BLaER1 (cell line): ENCODE measurements at regions not wholly inside any gene's neighbourhood (a gene's known extent, or its start where the extent isn't known, plus 50 kb on each side); places are given as distances from the start of the nearest gene placed in this dataset.

Experiments
- H3K27ac ChIP-seq: shearing (Covaris generic); formaldehyde crosslinking; 2 replicates; pipeline ENCODE4 v1.8.1; 2022
- H3K27me3 ChIP-seq: shearing (Covaris generic); formaldehyde crosslinking; 2 replicates; pipeline ENCODE4 v1.8.1; 2022
- H3K36me3 ChIP-seq: shearing (Covaris generic); formaldehyde crosslinking; 2 replicates; pipeline ENCODE4 v1.8.1; 2022
- H3K4me1 ChIP-seq: shearing (Covaris generic); formaldehyde crosslinking; 2 replicates; pipeline ENCODE4 v1.8.1; 2022
- H3K4me2 ChIP-seq: shearing (Covaris generic); formaldehyde crosslinking; 2 replicates; pipeline ENCODE4 v1.8.1; 2022
- H3K4me3 ChIP-seq: shearing (Covaris generic); formaldehyde crosslinking; 2 replicates; pipeline ENCODE4 v1.8.1; 2022
- H3K9ac ChIP-seq: shearing (Covaris generic); formaldehyde crosslinking; 2 replicates; pipeline ENCODE4 v1.8.1; 2022
- H3K9me3 ChIP-seq: shearing (Covaris generic); formaldehyde crosslinking; 2 replicates; pipeline ENCODE4 v1.8.1; 2022
- H4K20me1 ChIP-seq: shearing (Covaris generic); formaldehyde crosslinking; 2 replicates; pipeline ENCODE4 v1.8.1; 2022
- Cebpa-rat ChIP-seq: shearing (Covaris generic); IDR thresholded peaks from 2 replicates; pipeline ENCODE4 v1.8.1; 2022

DNA sequence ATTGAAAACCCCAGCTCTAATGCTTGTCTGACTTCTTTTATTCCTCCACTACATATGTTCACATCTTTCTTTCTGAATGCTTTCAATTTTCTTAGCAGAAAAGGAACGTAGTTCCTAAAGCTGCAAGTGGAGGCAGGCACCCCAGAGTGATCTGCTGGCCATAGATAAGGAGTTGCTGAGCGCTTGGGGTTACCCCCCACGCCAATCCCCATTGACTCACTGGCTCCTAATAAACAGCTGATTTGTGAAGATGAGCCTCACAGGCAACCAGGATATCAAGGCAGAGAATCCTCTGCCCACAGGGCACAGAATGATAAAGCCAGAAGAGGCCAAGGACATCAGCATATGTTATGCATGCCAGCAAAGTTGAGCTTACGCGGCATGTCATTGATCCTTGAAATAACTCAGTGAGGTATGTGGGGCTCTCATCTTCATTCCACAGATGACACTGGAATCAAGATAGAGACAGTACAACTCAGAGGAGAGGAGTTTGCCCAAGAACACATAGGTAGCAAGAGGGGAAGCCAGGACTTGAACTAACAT is 129.1 kb upstream of the PTPRT start:
- H3K9ac ChIP-seq, result no peak overlapping the region
- H4K20me1 ChIP-seq, result no peaks in the 10 kb centered on the region
- no peaks in the 10 kb centered on the region for H3K27me3 ChIP-seq
- no peaks in the 10 kb centered on the region for H3K36me3 ChIP-seq
- no peak for TF ChIP-seq Cebpa-rat
- H3K4me3 ChIP-seq, result no peak overlapping the region
- H3K9me3 ChIP-seq, result no peaks in the 10 kb centered on the region
- H3K4me2 ChIP-seq, result no peak overlapping the region
- H3K27ac ChIP-seq, result no peak overlapping the region
- no peaks in the 10 kb centered on the region for H3K4me1 ChIP-seq

DNA sequence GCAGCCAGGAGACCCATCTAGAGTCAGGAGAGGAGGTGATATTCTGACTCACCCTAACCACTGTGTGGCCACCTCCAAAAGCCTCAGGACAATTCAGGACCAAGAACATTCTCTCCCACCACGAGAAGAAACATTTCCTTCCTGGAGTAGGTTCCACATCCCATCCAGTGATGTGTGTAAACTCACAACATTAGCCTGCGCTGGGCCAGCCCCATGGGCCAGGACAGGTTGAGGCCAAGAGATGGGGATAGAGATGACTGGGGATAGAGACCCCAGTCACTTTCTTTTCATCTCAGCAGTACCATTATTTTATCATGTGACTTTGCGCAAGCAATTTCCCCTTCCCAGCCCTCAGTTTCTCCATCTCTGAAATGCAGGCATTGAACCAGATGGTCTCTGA is 126.6 kb upstream of the PTPRT start:
- Histone ChIP-seq H3K27ac (no peak overlapping the region), H3K27me3 (no peaks in the 10 kb centered on the region), H3K9ac (no peak overlapping the region), H4K20me1 (no peaks in the 10 kb centered on the region), H3K4me1 (no peaks in the 10 kb centered on the region), H3K4me2 (no peak overlapping the region), H3K9me3 (no peaks in the 10 kb centered on the region), H3K36me3 (no peaks in the 10 kb centered on the region), H3K4me3 (no peak overlapping the region)
- no peak for TF ChIP-seq Cebpa-rat

DNA sequence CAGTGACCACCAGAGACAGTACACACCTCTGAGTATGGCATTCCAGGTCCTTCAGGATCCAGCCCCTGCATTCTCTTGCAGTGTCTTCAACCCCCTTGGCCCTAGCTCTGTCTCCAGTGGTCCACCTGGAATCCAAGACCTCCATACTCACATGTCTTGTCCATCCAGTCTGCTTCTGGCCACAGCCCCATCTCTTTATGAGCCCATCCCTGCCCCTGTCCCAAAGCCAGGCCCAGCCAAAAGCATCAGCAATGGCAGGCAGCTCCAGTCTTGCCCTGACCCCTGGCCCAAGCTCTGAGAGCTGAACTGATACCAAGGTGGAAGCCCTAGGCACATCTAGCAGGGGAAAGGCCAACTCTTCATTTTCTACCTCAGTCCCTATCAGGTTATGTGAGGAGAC is 119.6 kb upstream of the PTPRT start:
- no peak overlapping the region for H3K4me2 ChIP-seq
- H3K36me3 ChIP-seq, result no peaks in the 10 kb centered on the region
- H3K9ac ChIP-seq, result no peak overlapping the region
- peaks cover 6% of the 10 kb centered on the region for H3K9me3 ChIP-seq
- no peaks in the 10 kb centered on the region for H3K4me1 ChIP-seq
- TF ChIP-seq Cebpa-rat, result no peak
- H3K27ac ChIP-seq, result no peak overlapping the region
- no peak overlapping the region for H3K4me3 ChIP-seq
- H3K27me3 ChIP-seq, result no peaks in the 10 kb centered on the region
- no peaks in the 10 kb centered on the region for H4K20me1 ChIP-seq

DNA sequence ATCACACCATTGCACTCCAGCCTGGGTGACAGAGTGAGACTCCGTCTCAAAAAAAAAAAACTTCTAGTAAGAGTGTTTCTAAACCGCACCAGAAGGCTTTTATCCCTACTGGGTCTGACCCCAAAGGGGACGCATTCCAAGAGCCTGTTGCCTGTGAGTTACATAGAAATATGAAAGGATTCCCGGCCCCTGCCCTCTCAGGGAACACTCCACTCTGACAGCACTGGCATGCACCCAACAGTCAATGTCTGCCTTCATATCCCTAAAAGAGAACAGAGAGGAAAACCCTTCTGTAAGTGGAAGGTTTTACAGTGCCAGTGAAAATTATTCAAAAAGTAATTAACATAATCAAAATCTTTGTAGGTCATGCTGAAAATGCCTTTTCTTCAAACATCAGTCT is 117.1 kb upstream of the PTPRT start:
- TF ChIP-seq Cebpa-rat, result no peak
- no peak overlapping the region for H3K4me2 ChIP-seq
- no peak overlapping the region for H3K4me3 ChIP-seq
- H3K4me1 ChIP-seq, result no peaks in the 10 kb centered on the region
- H3K9ac ChIP-seq, result no peak overlapping the region
- H3K36me3 ChIP-seq, result no peaks in the 10 kb centered on the region
- H3K27me3 ChIP-seq, result no peaks in the 10 kb centered on the region
- no peaks in the 10 kb centered on the region for H4K20me1 ChIP-seq
- no peak overlapping the region for H3K27ac ChIP-seq
- peaks cover 6% of the 10 kb centered on the region for H3K9me3 ChIP-seq

DNA sequence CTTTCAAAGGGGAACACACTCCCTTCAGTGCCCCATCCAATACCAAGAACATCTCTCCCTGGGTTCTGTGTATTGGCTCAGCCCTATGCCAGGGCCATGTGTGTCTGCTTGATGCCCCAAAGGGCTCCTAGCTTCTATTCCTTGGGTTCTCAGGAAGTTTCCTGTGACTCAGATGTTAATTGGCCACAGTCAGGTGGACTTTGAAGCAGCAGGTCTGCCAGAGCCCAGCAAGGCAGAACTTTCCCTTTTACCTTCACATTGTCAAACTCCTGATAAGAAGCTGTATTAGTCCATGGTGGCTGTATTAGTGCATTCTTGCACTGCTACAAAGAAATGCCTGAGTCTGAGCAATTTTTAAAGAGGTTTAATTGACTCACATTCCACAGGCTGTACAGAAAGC is 116.0 kb upstream of the PTPRT start:
- H3K9ac ChIP-seq, result no peak overlapping the region
- no peaks in the 10 kb centered on the region for H3K4me1 ChIP-seq
- no peaks in the 10 kb centered on the region for H3K36me3 ChIP-seq
- H3K4me3 ChIP-seq, result no peak overlapping the region
- H3K9me3 ChIP-seq, result peaks cover 6% of the 10 kb centered on the region
- H3K27ac ChIP-seq, result no peak overlapping the region
- H3K27me3 ChIP-seq, result no peaks in the 10 kb centered on the region
- H4K20me1 ChIP-seq, result no peaks in the 10 kb centered on the region
- no peak overlapping the region for H3K4me2 ChIP-seq
- no peak for TF ChIP-seq Cebpa-rat

DNA sequence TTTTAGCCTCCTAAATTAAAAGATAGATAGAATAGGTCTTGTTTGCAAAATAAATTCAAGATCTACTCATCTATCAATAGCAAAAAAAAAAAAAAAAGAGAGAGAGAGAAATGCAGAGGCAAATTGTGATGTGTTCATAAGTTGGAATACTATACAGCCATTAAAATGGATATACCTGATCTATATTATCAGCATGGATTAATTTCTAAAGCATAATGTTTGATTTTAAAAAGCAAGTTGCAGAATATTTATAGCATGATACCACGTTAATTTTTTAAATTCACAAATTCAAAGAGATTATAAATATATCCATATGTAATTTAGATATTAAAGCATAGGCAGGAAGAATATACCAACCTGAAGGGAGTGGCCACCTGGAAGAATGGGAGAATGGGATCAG is 114.9 kb upstream of the PTPRT start:
- Histone ChIP-seq H3K9me3 (peaks cover 6% of the 10 kb centered on the region), H3K4me1 (no peaks in the 10 kb centered on the region), H3K27me3 (no peaks in the 10 kb centered on the region), H3K27ac (no peak overlapping the region), H4K20me1 (no peaks in the 10 kb centered on the region), H3K4me2 (no peak overlapping the region), H3K36me3 (no peaks in the 10 kb centered on the region), H3K4me3 (no peak overlapping the region), H3K9ac (no peak overlapping the region)
- no peak for TF ChIP-seq Cebpa-rat

DNA sequence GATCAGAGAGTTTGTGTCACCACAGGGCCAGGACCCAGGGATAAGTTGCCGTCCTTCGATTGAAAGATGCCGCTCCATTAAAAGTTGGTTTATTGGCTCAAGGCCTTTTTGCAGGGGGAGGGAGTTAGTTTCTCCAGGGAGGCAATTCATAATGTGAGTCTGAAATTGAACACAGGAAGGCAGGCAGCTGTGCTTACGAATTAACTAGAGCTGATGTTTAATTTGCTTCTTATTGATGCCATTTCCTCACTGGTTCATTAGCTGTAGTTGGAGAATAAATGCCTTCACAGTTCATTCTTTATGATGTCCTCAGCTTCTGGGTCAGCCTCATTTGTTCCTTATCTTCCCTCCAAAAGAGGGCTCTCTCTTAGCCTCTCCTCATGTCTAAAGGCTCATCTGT is 113.2 kb upstream of the PTPRT start:
- no peaks in the 10 kb centered on the region for H3K4me1 ChIP-seq
- H3K9ac ChIP-seq, result no peak overlapping the region
- TF ChIP-seq Cebpa-rat, result no peak
- H3K9me3 ChIP-seq, result no peaks in the 10 kb centered on the region
- no peaks in the 10 kb centered on the region for H3K27me3 ChIP-seq
- H3K4me2 ChIP-seq, result no peak overlapping the region
- no peak overlapping the region for H3K4me3 ChIP-seq
- no peak overlapping the region for H3K27ac ChIP-seq
- H3K36me3 ChIP-seq, result no peaks in the 10 kb centered on the region
- H4K20me1 ChIP-seq, result no peaks in the 10 kb centered on the region

DNA sequence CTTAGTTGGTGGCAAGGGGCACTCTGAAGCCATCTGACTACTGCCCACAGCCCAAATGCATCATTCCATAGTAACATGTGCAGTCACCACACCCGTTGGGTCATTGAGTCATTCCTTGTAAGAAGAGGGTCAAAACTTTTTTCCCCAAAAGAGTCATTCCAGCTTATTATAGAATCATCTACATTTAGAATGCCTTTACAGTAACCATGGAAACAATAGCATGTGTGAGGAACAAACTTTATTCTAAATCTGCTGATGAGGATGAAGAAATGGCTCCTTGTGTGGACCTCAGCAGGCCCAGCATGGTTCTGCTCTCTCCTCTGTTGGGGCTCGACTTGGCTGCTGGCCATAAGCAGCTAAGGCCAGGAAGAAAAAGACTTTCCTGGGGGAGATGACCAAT is 111.2 kb upstream of the PTPRT start:
- Histone ChIP-seq H3K9me3 (no peaks in the 10 kb centered on the region), H3K27me3 (no peaks in the 10 kb centered on the region), H3K27ac (no peak overlapping the region), H4K20me1 (no peaks in the 10 kb centered on the region), H3K4me1 (no peaks in the 10 kb centered on the region), H3K36me3 (no peaks in the 10 kb centered on the region), H3K4me2 (no peak overlapping the region), H3K9ac (no peak overlapping the region), H3K4me3 (no peak overlapping the region)
- no peak for TF ChIP-seq Cebpa-rat

DNA sequence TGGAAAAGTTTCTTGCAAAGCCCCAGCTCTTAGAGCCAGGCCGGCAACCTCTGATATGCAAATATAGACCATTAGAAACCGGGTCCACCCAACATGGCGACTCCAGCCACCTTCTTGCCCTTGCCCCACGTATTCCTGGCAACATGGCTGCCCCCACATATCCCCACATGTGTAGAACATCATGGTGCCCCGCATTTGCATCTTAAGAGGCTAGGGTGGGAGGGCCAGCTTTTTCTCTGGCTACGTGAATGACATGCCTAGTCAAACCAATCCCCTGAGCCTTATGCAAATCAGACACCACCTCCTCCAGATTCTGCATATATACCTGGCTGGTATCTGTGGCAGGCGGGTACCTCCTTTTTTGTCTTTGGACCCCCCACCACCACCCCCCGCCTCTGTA is 106.1 kb upstream of the PTPRT start:
- Histone ChIP-seq H3K9me3 (no peaks in the 10 kb centered on the region), H3K4me1 (no peaks in the 10 kb centered on the region), H3K27me3 (no peaks in the 10 kb centered on the region), H3K36me3 (no peaks in the 10 kb centered on the region), H3K4me3 (no peak overlapping the region), H3K27ac (no peak overlapping the region), H3K4me2 (no peak overlapping the region), H3K9ac (no peak overlapping the region), H4K20me1 (no peaks in the 10 kb centered on the region)
- TF ChIP-seq Cebpa-rat, result no peak

DNA sequence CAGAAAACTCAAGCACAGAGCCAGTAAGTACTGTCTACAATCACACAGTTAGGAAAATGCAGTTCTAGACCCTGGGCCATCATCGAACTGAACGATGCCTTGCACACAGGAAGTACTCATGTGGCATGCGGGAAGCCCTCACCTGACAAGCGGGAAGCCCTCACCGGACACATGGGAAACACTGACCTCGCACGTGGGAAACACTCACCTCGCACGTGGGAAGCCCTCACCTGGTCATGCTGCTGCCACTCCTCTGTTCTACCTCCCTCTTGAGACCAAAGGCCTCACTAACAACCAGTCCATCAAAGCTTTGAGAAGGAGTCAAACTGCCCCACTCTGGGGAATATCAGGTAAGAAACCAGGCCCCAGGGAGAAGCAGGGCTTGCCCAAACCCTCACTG is 105.6 kb upstream of the PTPRT start:
- TF ChIP-seq Cebpa-rat, result no peak
- no peak overlapping the region for H3K9ac ChIP-seq

DNA sequence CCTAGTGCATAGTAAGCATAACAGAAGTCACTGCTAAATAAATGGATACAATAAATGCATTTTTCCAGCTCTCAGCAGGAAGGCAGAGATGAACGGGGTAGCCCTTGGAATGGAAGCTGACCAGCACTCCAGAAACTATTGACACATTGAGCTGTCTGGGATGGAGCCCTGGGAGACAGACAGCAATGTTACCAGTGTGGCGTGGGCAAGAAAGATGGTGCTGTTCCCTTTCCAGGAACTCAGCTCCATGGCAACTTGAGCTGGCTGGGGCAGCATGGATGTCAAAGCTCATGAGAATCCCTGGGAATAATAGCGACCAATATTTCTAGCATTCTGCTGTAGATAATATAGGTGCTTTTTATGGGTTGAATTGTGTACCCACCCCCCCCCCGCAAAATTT is 104.3 kb upstream of the PTPRT start:
- Histone ChIP-seq H3K4me3 (no peak overlapping the region), H3K27ac (no peak overlapping the region), H4K20me1 (no peaks in the 10 kb centered on the region), H3K9me3 (no peaks in the 10 kb centered on the region), H3K27me3 (no peaks in the 10 kb centered on the region), H3K9ac (no peak overlapping the region), H3K4me2 (no peak overlapping the region), H3K36me3 (no peaks in the 10 kb centered on the region), H3K4me1 (no peaks in the 10 kb centered on the region)
- no peak for TF ChIP-seq Cebpa-rat

More for the DNA sequence above, 105.6 kb upstream of the PTPRT start:
- no peaks in the 10 kb centered on the region for H3K4me1 ChIP-seq
- no peaks in the 10 kb centered on the region for H4K20me1 ChIP-seq
- no peak overlapping the region for H3K4me2 ChIP-seq
- no peak overlapping the region for H3K4me3 ChIP-seq
- H3K36me3 ChIP-seq, result no peaks in the 10 kb centered on the region
- no peaks in the 10 kb centered on the region for H3K9me3 ChIP-seq
- H3K27ac ChIP-seq, result no peak overlapping the region
- no peaks in the 10 kb centered on the region for H3K27me3 ChIP-seq
